ENCODE measurements at regions not wholly inside any gene's neighbourhood (a gene's known extent, or its start where the extent isn't known, plus 50 kb on each side); places are given as distances from the start of the nearest gene placed in this dataset.

GRCh38 chr5:73387601-73388305 lies 60.8 kb downstream of the FOXD1 start:
- no peak for DNase-seq (ENCODE audit: low read depth, low spot score)
- Histone ChIP-seq H3K9me3 (ENCODE audit: low read depth, low read length) (peaks cover 6% of the 10 kb centered on the region; the same call in 1 of the 2 replicates), H3K27ac (no peak overlapping the region; the same call in 1 of the 2 replicates), H3K4me3 (no peak overlapping the region), H3K9ac (ENCODE audit: insufficient read length) (no peak overlapping the region), H3K36me3 (ENCODE audit: insufficient read depth, low read length) (no peaks in the 10 kb centered on the region)
- TF ChIP-seq EZH2 (IDR thresholded peaks at IDR 0.05) (no peak), POLR2AphosphoS5 (IDR thresholded peaks at IDR 0.05; ENCODE audit: borderline replicate concordance, low read depth, low read length) (no peak), FOXP2 (optimal IDR thresholded peaks at IDR 0.05; ENCODE audit: control extremely low read depth, extremely low read length, insufficient read depth) (no peak)

- H3K36me3 ChIP-seq (ENCODE audit: insufficient read depth, low read length) = no peaks in the 10 kb centered on the region
- peaks cover 6% of the 10 kb centered on the region; the same call in 1 of the 2 replicates for H3K9me3 ChIP-seq (ENCODE audit: low read depth, low read length)
- no peak overlapping the region for H3K9ac ChIP-seq (ENCODE audit: insufficient read length)
- no peak overlapping the region; the same call in 1 of the 2 replicates for H3K27ac ChIP-seq
- TF ChIP-seq FOXP2 (optimal IDR thresholded peaks at IDR 0.05; ENCODE audit: control extremely low read depth, extremely low read length, insufficient read depth) (no peak), EZH2 (IDR thresholded peaks at IDR 0.05) (no peak), POLR2AphosphoS5 (IDR thresholded peaks at IDR 0.05; ENCODE audit: borderline replicate concordance, low read depth, low read length) (no peak)
- no peak overlapping the region for H3K4me3 ChIP-seq
- DNase-seq (ENCODE audit: low read depth, low spot score) = no peak
Measured at GRCh38 chr5:73387149-73387591, 61.4 kb downstream of the FOXD1 start.

GRCh38 chr5:73384861-73385260 lies 63.7 kb downstream of the FOXD1 start:
- Histone ChIP-seq H3K9ac (ENCODE audit: insufficient read length) (no peak overlapping the region), H3K27ac (no peak overlapping the region), H3K9me3 (ENCODE audit: low read depth, low read length) (peaks cover 6% of the 10 kb centered on the region; the same call in 1 of the 2 replicates), H3K36me3 (ENCODE audit: insufficient read depth, low read length) (no peaks in the 10 kb centered on the region), H3K4me3 (no peak overlapping the region)
- no peak for DNase-seq (ENCODE audit: low read depth, low spot score)
- TF ChIP-seq FOXP2 (optimal IDR thresholded peaks at IDR 0.05; ENCODE audit: control extremely low read depth, extremely low read length, insufficient read depth) = no peak
- TF ChIP-seq EZH2 (IDR thresholded peaks at IDR 0.05) = no peak
- TF ChIP-seq POLR2AphosphoS5 (IDR thresholded peaks at IDR 0.05; ENCODE audit: borderline replicate concordance, low read depth, low read length) = no peak

GRCh38 chr5:73382401-73382740 lies 66.2 kb downstream of the FOXD1 start:
- Histone ChIP-seq H3K4me3 (no peak overlapping the region), H3K9me3 (ENCODE audit: low read depth, low read length) (peaks cover 6% of the 10 kb centered on the region; the same call in 1 of the 2 replicates), H3K27ac (no peak overlapping the region), H3K9ac (ENCODE audit: insufficient read length) (no peak overlapping the region), H3K36me3 (ENCODE audit: insufficient read depth, low read length) (no peaks in the 10 kb centered on the region)
- DNase-seq (ENCODE audit: low read depth, low spot score) = no peak
- TF ChIP-seq POLR2AphosphoS5 (IDR thresholded peaks at IDR 0.05; ENCODE audit: borderline replicate concordance, low read depth, low read length) (no peak), EZH2 (IDR thresholded peaks at IDR 0.05) (no peak), FOXP2 (optimal IDR thresholded peaks at IDR 0.05; ENCODE audit: control extremely low read depth, extremely low read length, insufficient read depth) (no peak)

- Histone ChIP-seq H3K9me3 (ENCODE audit: low read depth, low read length) (peaks cover 6% of the 10 kb centered on the region; the same call in 1 of the 2 replicates), H3K4me3 (no peak overlapping the region), H3K27ac (no peak overlapping the region), H3K36me3 (ENCODE audit: insufficient read depth, low read length) (no peaks in the 10 kb centered on the region), H3K9ac (ENCODE audit: insufficient read length) (no peak overlapping the region)
- no peak for TF ChIP-seq FOXP2 (optimal IDR thresholded peaks at IDR 0.05; ENCODE audit: control extremely low read depth, extremely low read length, insufficient read depth)
- no peak for TF ChIP-seq EZH2 (IDR thresholded peaks at IDR 0.05)
- no peak for TF ChIP-seq POLR2AphosphoS5 (IDR thresholded peaks at IDR 0.05; ENCODE audit: borderline replicate concordance, low read depth, low read length)
- no peak for DNase-seq (ENCODE audit: low read depth, low spot score)
Measured at GRCh38 chr5:73381590-73382400, 66.8 kb downstream of the FOXD1 start.

GRCh38 chr5:73380710-73381589 lies 67.6 kb downstream of the FOXD1 start:
- TF ChIP-seq EZH2 (IDR thresholded peaks at IDR 0.05) (no peak), FOXP2 (optimal IDR thresholded peaks at IDR 0.05; ENCODE audit: control extremely low read depth, extremely low read length, insufficient read depth) (no peak), POLR2AphosphoS5 (IDR thresholded peaks at IDR 0.05; ENCODE audit: borderline replicate concordance, low read depth, low read length) (no peak)
- DNase-seq (ENCODE audit: low read depth, low spot score) = no peak
- Histone ChIP-seq H3K9ac (ENCODE audit: insufficient read length) (no peak overlapping the region), H3K4me3 (no peak overlapping the region), H3K9me3 (ENCODE audit: low read depth, low read length) (peaks cover 6% of the 10 kb centered on the region; the same call in 1 of the 2 replicates), H3K36me3 (ENCODE audit: insufficient read depth, low read length) (no peaks in the 10 kb centered on the region), H3K27ac (no peak overlapping the region)

- TF ChIP-seq EZH2 (IDR thresholded peaks at IDR 0.05) = no peak
- TF ChIP-seq FOXP2 (optimal IDR thresholded peaks at IDR 0.05; ENCODE audit: control extremely low read depth, extremely low read length, insufficient read depth) = no peak
- no peak for TF ChIP-seq POLR2AphosphoS5 (IDR thresholded peaks at IDR 0.05; ENCODE audit: borderline replicate concordance, low read depth, low read length)
- Histone ChIP-seq H3K36me3 (ENCODE audit: insufficient read depth, low read length) (no peaks in the 10 kb centered on the region), H3K27ac (no peak overlapping the region), H3K9me3 (ENCODE audit: low read depth, low read length) (peaks cover 2% of the 10 kb centered on the region; the same call in 1 of the 2 replicates), H3K9ac (ENCODE audit: insufficient read length) (no peak overlapping the region), H3K4me3 (no peak overlapping the region)
- no peak for DNase-seq (ENCODE audit: low read depth, low spot score)
Measured at GRCh38 chr5:73380041-73380440, 68.5 kb downstream of the FOXD1 start.
